RCC 7860 (cell line): ENCODE measurements at regions not wholly inside any gene's neighbourhood (a gene's known extent, or its start where the extent isn't known, plus 50 kb on each side); places are given as distances from the start of the nearest gene placed in this dataset.

Experiments
- DNase-seq: peaks from one replicate; pipeline ENCODE4 v3.0.0-alpha.2; 2015; ENCODE audit warnings: low spot score
- FAIRE-seq: peaks from 2 replicates; lab custom pipeline; 2012; peaks lifted over from hg19 to GRCh38; lab: Jason Lieb, UNC

- no peak for DNase-seq
These were observed 85.9 kb upstream of the LIFR start for GRCh38 chr5:38642189-38642911.

GRCh38 chr5:38643616-38644015, 87.2 kb upstream of the LIFR start:
- DNase-seq = no peak
- FAIRE-seq = no peak

More at GRCh38 chr5:38642189-38642911, 85.9 kb upstream of the LIFR start:
- no peak for FAIRE-seq

GRCh38 chr5:38645508-38645907, 89.1 kb upstream of the LIFR start:
- no peak for FAIRE-seq
- no peak for DNase-seq

GRCh38 chr5:38648703-38649291, 92.4 kb upstream of the LIFR start:
- DNase-seq (no peak), FAIRE-seq (no peak)

- FAIRE-seq (no peak), DNase-seq (no peak)
These were observed 94.1 kb upstream of the LIFR start for GRCh38 chr5:38650540-38650939.

- FAIRE-seq (no peak), DNase-seq (no peak)
These were observed 94.5 kb upstream of the LIFR start for GRCh38 chr5:38650946-38651345.

- DNase-seq (no peak), FAIRE-seq (no peak)
These were observed 95.4 kb upstream of the LIFR start for GRCh38 chr5:38651806-38652205.

- DNase-seq (no peak), FAIRE-seq (no peak)
These were observed 96.9 kb upstream of the LIFR start for GRCh38 chr5:38653389-38653788.

- no peak for DNase-seq
- FAIRE-seq = no peak
These were observed 99.2 kb upstream of the LIFR start for GRCh38 chr5:38655691-38656090.

GRCh38 chr5:38656568-38656967, 100.1 kb upstream of the LIFR start:
- no peak for DNase-seq

GRCh38 chr5:38657020-38657419, 100.6 kb upstream of the LIFR start:
- DNase-seq (no peak), FAIRE-seq (no peak)

More at GRCh38 chr5:38656568-38656967, 100.1 kb upstream of the LIFR start:
- no peak for FAIRE-seq

GRCh38 chr5:38660194-38660668, 103.8 kb upstream of the LIFR start:
- peak; percentile 82 for FAIRE-seq
- DNase-seq = peak; percentile 67

- DNase-seq = no peak
- no peak for FAIRE-seq
These were observed 105.6 kb upstream of the LIFR start for GRCh38 chr5:38662090-38662489.

GRCh38 chr5:38663249-38663648, 106.8 kb upstream of the LIFR start:
- DNase-seq (no peak), FAIRE-seq (no peak)

GRCh38 chr5:38666668-38667498, 110.4 kb upstream of the LIFR start:
- FAIRE-seq = no peak
- peak; percentile 20 for DNase-seq

- DNase-seq = no peak
- FAIRE-seq = no peak
These were observed 111.0 kb upstream of the LIFR start for GRCh38 chr5:38667499-38667776.

GRCh38 chr5:38669361-38669880, 113.0 kb upstream of the LIFR start:
- FAIRE-seq = no peak
- DNase-seq = no peak

GRCh38 chr5:38670066-38670465, 113.6 kb upstream of the LIFR start:
- FAIRE-seq (no peak), DNase-seq (no peak)

- DNase-seq (no peak), FAIRE-seq (no peak)
These were observed 114.4 kb upstream of the LIFR start for GRCh38 chr5:38670878-38671277.

- FAIRE-seq (no peak), DNase-seq (no peak)
These were observed 115.8 kb upstream of the LIFR start for GRCh38 chr5:38672059-38672788.

- DNase-seq (no peak), FAIRE-seq (no peak)
These were observed 117.2 kb upstream of the LIFR start for GRCh38 chr5:38673671-38674071.
